Activated B cell treated with CpG ODN at 0.5 μM for 24 hours (primary cell): ENCODE measurements at regions not wholly inside any gene's neighbourhood (a gene's known extent, or its start where the extent isn't known, plus 50 kb on each side); places are given as distances from the start of the nearest gene placed in this dataset.

ENCODE experiments used
- ATAC-seq: fragments of 200-7000 bp; cut with Tn5 transposase; one replicate; pipeline ENCODE4 v1.10.0; 2021; ENCODE audit warnings: low read depth, mild to moderate bottlenecking, moderate library complexity
- CTCF ChIA-PET: fragments of 350-600 bp; sonication (Branson Sonifier 250); formaldehyde crosslinking; loops from one replicate; lab custom pipeline; 2021; ENCODE audit warnings: antibody characterized with exemption; lab: Charles Lee
- POLR2A ChIA-PET: fragments of 350-600 bp; sonication (Branson Sonifier 250); formaldehyde crosslinking; loops from one replicate; lab custom pipeline; 2021; ENCODE audit warnings: antibody characterized with exemption; lab: Charles Lee
- DNase-seq: peaks from one replicate; pipeline ENCODE4 v3.0.0; 2022
- H3K27ac Mint-ChIP-seq: one replicate; pipeline ENCODE4 v1.8.0; 2020; ENCODE audit warnings: mixed read lengths
- H3K27me3 Mint-ChIP-seq: one replicate; pipeline ENCODE4 v1.8.0; 2021; ENCODE audit warnings: mixed read lengths
- H3K36me3 Mint-ChIP-seq: one replicate; pipeline ENCODE4 v1.8.0; 2021; ENCODE audit warnings: low read depth, mixed read lengths
- H3K4me1 Mint-ChIP-seq: one replicate; pipeline ENCODE4 v1.8.0; 2021; ENCODE audit warnings: mixed read lengths
- H3K4me3 Mint-ChIP-seq: one replicate; pipeline ENCODE4 v1.8.0; 2020; ENCODE audit warnings: mild to moderate bottlenecking, mixed read lengths
- H3K9me3 Mint-ChIP-seq: one replicate; pipeline ENCODE4 v1.8.0; 2020; ENCODE audit warnings: mixed read lengths
- CTCF ChIP-seq: fragments of 200-600 bp; IDR thresholded peaks from one replicate; pipeline ENCODE4 v1.8.0; 2022; ENCODE audit warnings: antibody characterized with exemption, mild to moderate bottlenecking
- intact Hi-C: fragments of 100-400 bp; cut with micrococcal nuclease; formaldehyde crosslinking; loops from one replicate; pipeline ENCODE4 v1.15.1; 2024

- ChIA-PET POLR2A (no interaction called here), CTCF (no interaction called here)
- H3K4me1 Mint-ChIP-seq = peaks cover 19% of the 10 kb centered on the region
- ATAC-seq (no peak), DNase-seq (no peak)
- TF ChIP-seq CTCF = no peak
- no peaks in the 10 kb centered on the region for H3K9me3 Mint-ChIP-seq
- H3K36me3 Mint-ChIP-seq = no peaks in the 10 kb centered on the region
- H3K27ac Mint-ChIP-seq = no peak overlapping the region
- no peak overlapping the region for H3K4me3 Mint-ChIP-seq
- H3K27me3 Mint-ChIP-seq = peaks cover 3% of the 10 kb centered on the region
- intact Hi-C loops = no loop called here
These were observed 232.7 kb downstream of the KLF6 start for GRCh38 chr10:3552281-3552680.

- Mint-ChIP-seq H3K27me3 (peaks cover 3% of the 10 kb centered on the region), H3K27ac (no peak overlapping the region), H3K36me3 (no peaks in the 10 kb centered on the region), H3K9me3 (no peaks in the 10 kb centered on the region), H3K4me1 (peaks cover 19% of the 10 kb centered on the region), H3K4me3 (no peak overlapping the region)
- ATAC-seq (no peak), DNase-seq (no peak)
- no peak for TF ChIP-seq CTCF
- intact Hi-C loops = no loop called here
- ChIA-PET CTCF (no interaction called here), POLR2A (no interaction called here)
These were observed 233.2 kb downstream of the KLF6 start for GRCh38 chr10:3551761-3552160.

- DNase-seq (no peak), ATAC-seq (no peak)
- POLR2A ChIA-PET = no interaction called here
- no peaks in the 10 kb centered on the region for H3K36me3 Mint-ChIP-seq
- intact Hi-C loops = no loop called here
- CTCF ChIA-PET = no interaction called here
- H3K27ac Mint-ChIP-seq = no peak overlapping the region
- no peak for TF ChIP-seq CTCF
- no peaks in the 10 kb centered on the region for H3K9me3 Mint-ChIP-seq
- no peaks in the 10 kb centered on the region for H3K27me3 Mint-ChIP-seq
- peaks cover 12% of the 10 kb centered on the region for H3K4me1 Mint-ChIP-seq
- no peak overlapping the region for H3K4me3 Mint-ChIP-seq
These were observed 235.9 kb downstream of the KLF6 start for GRCh38 chr10:3549118-3549517.

GRCh38 chr10:3548702-3549101, 236.3 kb downstream of the KLF6 start:
- no peak for TF ChIP-seq CTCF
- ChIA-PET CTCF (no interaction called here), POLR2A (no interaction called here)

GRCh38 chr10:3548076-3548475, 236.9 kb downstream of the KLF6 start:
- Mint-ChIP-seq H3K4me3 (no peak overlapping the region), H3K27ac (no peak overlapping the region), H3K36me3 (no peaks in the 10 kb centered on the region), H3K4me1 (peaks cover 10% of the 10 kb centered on the region), H3K27me3 (no peaks in the 10 kb centered on the region), H3K9me3 (no peaks in the 10 kb centered on the region)
- TF ChIP-seq CTCF = no peak
- ATAC-seq = no peak
- intact Hi-C loops = no loop called here
- DNase-seq = no peak
- ChIA-PET POLR2A (no interaction called here), CTCF (no interaction called here)

More at GRCh38 chr10:3548702-3549101, 236.3 kb downstream of the KLF6 start:
- Mint-ChIP-seq H3K27me3 (no peaks in the 10 kb centered on the region), H3K4me3 (no peak overlapping the region), H3K9me3 (no peaks in the 10 kb centered on the region), H3K36me3 (no peaks in the 10 kb centered on the region), H3K27ac (no peak overlapping the region), H3K4me1 (peaks cover 10% of the 10 kb centered on the region)
- intact Hi-C loops = no loop called here
- DNase-seq (no peak), ATAC-seq (no peak)
